Sigmoid colon (tissue), 4 donors: ENCODE measurements at regions not wholly inside any gene's neighbourhood (a gene's known extent, or its start where the extent isn't known, plus 50 kb on each side); places are given as distances from the start of the nearest gene placed in this dataset.

ENCODE experiments used
- EP300 ChIP-seq, 4 donors: sonication (generic); formaldehyde crosslinking; IDR thresholded peaks; one replicate each; pipeline ENCODE4 v1.6.1; 2017; ENCODE audit warnings: antibody characterized with exemption in 4 of 4
- POLR2A ChIP-seq, 2 donors: fragments of 450-650 bp; IDR thresholded peaks; one replicate each; pipeline ENCODE4 v1.6.1; 2016; ENCODE audit warnings: antibody characterized with exemption in 2 of 2, mild to moderate bottlenecking in 2 of 2, moderate library complexity in 2 of 2
- POLR2AphosphoS5 ChIP-seq, 4 donors: sonication (generic); formaldehyde crosslinking; IDR thresholded peaks; one replicate each; pipeline ENCODE4 v1.6.1; 2017; ENCODE audit warnings: antibody characterized with exemption in 4 of 4
- TF ChIP-seq, protein P1 (sequence below), 4 experiments: fragments of 450-650 bp in 3 of 4; fragments of 200-600 bp in 1 of 4; IDR thresholded peaks; one replicate each; pipeline ENCODE4 v1.5.1; 2016 to 2019; ENCODE audit warnings: antibody characterized with exemption in 4 of 4, mild to moderate bottlenecking in 3 of 4, moderate library complexity in 2 of 4

DNA sequence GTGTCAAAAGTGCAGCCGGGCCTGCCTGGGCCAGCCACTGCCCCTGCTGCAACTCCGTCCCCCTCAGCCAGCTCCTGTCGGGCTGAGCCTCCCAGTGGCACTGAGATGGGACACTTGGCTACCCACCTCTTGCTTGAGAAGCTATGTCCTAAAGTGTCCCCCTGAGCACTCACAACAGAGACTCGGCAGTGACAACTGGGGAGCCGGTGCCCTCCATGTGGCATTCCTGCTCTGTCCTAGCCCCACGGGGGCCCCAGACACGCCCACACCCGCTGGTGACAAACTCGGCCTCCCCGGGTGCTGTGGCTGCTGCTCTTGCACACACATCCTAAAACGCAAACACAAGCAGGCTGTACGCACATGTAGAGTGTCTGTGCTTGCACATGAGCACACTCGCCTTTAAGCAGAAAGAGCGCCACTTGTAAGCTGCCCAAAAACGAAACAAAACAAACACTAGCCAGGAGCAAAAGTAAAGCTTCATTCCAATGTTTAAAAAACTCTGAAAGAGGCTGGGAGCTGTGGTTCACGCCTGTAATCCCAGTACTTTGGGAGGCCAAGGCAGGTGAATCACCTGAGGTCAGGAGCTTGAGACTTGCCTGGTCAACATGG, 253.9 kb downstream of the RBFOX3 start:
- TF ChIP-seq, protein P1, sequence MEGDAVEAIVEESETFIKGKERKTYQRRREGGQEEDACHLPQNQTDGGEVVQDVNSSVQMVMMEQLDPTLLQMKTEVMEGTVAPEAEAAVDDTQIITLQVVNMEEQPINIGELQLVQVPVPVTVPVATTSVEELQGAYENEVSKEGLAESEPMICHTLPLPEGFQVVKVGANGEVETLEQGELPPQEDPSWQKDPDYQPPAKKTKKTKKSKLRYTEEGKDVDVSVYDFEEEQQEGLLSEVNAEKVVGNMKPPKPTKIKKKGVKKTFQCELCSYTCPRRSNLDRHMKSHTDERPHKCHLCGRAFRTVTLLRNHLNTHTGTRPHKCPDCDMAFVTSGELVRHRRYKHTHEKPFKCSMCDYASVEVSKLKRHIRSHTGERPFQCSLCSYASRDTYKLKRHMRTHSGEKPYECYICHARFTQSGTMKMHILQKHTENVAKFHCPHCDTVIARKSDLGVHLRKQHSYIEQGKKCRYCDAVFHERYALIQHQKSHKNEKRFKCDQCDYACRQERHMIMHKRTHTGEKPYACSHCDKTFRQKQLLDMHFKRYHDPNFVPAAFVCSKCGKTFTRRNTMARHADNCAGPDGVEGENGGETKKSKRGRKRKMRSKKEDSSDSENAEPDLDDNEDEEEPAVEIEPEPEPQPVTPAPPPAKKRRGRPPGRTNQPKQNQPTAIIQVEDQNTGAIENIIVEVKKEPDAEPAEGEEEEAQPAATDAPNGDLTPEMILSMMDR (IDR thresholded peaks at IDR 0.05): no peak
- TF ChIP-seq POLR2A (IDR thresholded peaks at IDR 0.05) (no peak), POLR2AphosphoS5 (IDR thresholded peaks at IDR 0.05) (no peak), EP300 (IDR thresholded peaks at IDR 0.05) (no peak)
